CD4-positive, alpha-beta T cell treated with Interleukin-1 beta for 1 hour (primary cell): ENCODE measurements at regions not wholly inside any gene's neighbourhood (a gene's known extent, or its start where the extent isn't known, plus 50 kb on each side); places are given as distances from the start of the nearest gene placed in this dataset.

Experiments used
- DNase-seq, 2 donors: peaks; one replicate each; pipeline ENCODE4 v3.0.0-alpha.2; 2020 to 2022

DNA sequence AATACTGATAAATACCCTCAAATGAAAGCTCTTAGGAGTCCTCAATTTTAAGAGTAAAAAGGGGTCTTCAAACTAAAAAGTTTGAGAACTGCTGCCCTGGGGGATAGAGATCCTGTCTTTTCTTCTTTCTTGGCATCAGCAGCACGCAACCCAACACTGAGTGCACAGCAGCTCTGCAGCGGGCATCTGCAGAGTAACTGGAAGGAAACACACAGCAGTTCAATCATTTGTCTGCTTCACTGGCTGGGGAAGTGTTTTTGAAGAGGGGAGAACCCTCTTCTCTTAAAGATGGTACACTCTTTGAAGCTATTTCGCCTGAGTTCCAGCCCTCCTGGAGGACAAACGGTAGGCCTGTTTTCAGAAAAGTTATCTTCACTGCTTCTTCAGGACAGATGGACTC lies 193.6 kb downstream of the FGFR2 start:
- no peak for DNase-seq

DNA sequence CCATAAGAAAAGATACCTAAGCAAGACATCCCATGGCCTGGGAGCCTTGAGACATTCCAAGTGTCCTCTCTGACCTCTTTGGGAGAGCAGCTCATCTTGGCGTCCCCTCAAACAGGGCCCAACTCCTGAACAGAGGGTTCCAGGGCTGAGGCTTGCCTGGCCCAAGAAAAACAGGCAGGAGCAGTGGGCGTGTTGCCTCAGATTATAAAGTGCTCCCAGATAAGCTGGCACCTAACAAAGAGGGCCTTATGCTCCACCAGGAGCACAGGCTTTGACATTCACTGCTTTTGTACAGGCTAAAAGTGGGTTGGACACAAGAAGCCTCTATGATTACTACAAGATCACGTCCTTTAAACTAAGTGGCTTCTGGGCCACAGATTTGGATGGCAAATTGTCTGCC lies 193.1 kb downstream of the FGFR2 start:
- no peak for DNase-seq

DNA sequence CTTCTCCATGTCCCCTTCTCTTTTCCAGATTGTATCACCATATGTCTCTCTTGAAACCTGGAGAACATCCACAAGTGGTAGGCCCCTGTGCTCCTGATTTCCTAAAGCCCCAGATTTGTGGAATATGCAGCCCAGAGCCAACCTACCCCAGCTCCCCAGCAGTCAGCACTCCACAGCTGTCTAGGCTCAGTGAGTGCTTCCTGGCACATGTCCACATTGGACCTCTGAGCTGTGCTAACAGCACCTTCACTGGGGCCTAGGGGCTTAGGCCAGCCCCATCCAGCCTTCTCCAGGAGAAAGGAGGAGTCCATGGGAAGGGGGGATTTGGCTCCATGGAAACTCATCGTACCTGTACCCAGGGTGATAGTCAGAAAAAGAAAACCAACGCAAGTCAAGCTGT lies 192.7 kb downstream of the FGFR2 start:
- no peak for DNase-seq

DNA sequence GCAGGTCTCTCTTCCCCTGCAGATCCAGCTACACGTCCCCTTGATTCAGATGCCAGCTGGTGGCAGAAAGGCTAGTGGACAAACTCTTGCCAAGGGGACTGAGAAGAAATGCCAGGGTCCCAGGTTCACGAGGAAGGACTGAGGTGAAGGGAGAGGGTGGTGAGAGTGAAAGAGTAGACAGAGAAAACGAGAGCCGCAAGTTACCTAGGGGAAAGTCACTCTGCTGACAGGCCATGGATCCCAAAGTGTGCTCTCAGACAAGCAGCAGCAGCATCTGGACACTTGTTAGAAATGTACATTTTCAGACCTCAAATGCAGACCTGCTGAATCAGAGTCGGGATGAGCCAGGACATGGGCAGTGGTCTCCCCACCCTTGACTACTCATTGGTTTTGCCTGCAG lies 192.3 kb downstream of the FGFR2 start:
- DNase-seq: no peak

DNA sequence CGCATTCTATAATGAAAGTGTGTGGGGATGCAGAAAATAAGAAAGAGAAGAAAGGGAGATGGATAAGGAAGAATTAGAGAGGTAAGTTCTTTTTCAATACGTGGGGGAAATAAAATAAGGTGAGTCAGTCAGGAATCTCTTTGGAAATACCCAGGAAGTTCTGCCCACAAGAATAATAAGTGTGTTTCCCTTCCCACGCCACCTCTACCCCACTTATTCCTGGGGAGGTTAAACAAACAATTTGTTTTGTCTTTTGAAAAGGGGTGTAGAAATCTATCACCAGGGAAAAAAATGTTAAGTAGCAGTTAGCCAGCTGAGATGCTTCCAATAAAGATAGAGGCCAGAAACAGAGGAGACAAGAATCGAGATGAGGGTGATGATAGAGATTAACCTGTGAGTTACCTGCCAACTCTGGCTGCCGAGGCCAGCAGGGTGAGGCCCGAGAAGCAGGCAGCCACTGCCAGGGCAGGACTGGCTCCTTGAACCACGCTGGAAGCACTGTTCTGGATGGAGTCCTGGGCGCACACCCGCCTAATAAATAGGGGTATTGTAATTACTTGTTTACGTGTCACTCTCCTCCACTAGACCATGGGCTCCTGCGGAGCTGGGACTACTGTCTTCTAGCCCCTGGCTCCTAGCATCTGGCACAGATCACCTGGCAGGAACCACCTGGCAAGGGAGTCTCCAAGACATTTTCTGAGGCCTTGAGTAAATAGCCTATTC lies 191.3 kb downstream of the FGFR2 start:
- no peak for DNase-seq

DNA sequence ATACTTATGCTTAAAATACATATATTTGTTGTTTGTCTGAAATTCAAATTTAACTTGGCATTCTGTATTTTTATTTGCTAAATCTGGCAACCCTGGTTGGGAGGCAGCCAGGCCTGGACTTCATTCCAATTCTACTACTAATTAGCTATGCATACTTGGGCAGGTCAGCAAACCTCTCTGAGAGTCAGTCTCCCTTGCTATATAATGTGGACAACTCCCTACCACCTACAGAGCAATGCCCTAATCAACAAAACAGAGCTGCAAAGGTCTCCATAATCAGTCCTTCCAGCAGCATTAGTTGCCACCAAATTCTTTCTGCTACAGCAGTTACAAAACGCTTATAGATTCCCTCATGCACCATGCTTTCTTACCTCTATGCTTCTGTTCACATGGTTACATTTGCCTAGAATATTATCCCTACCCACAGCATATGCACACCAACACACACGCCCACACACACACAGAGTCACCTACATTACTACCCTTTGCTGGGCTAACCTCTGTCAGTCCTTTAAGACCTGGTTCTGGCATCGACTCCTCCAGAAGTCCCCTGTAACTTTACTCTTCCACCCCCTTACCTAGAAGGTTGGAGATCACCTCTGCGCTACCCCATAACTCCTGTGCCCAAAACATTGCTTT lies 188.7 kb downstream of the FGFR2 start:
- no peak for DNase-seq

DNA sequence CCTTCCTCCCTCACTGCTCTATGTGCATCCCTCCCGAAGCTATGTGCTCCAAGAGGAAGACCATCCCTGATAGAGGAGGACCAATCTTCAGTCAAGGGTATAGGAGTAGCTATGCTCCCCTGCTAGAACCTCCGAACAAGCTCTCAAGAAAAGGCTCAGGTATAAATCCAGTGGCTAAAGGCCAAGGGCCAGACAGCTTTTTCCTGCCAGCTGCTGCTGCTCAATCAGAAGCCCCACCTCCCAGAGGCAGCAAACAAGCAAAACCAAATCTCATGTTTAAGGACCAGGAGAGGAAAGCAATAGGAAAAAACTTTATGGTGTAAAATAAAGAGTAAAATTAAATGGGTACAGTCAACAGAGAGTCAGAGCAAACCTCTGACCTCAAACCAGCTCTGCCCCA lies 187.2 kb downstream of the FGFR2 start:
- no peak for DNase-seq

DNA sequence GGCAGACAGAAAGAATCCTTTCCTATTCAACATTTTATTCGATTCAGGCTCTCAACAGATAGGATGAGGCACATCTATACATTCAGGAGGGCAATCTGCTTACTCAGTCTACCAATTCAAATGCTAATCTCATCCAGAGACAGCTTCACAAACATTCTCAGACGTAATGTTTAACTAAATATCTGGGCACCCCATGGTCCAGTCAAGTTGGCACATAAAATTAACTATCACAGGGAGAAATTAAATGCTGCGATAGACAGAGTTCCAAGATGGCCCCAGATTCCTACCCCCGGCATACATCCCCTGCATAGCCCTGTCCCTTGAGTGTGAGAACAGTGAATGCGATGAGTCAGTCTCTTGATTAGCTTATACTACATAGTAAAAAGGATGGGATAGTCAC lies 184.3 kb downstream of the FGFR2 start:
- no peak for DNase-seq

DNA sequence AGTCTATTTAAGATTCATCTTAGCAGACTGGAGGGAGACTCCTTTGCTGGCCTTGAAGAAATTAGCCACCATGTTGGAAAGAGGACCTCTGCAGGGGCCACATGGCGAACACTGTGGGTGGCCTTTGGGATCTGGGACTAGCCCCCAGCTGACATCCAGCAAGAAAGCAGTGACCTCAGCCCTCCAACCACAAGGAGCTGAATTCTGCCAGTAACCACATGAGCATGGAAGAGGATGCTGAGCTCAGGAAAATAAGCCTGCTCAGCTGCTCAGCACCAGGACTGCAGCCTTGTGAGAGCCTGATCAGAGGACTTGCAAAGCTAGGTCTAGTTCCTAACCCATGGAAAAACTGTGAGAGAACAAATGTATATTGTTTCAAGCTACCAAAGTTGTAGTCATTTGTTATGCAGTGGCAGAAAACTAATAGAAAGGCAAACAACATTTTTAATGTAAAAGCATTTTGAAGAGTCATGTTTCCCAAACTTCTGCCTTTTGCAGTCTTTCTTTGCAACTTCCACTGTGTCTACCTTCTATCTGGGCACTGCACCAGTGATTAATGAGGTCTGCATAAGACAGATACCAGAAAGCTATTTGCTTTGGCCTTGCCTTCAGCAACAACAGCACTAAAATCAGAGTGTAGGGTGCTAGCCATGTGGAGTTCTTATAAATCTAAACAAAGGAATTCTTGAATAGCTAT lies 183.7 kb downstream of the FGFR2 start:
- no peak for DNase-seq

DNA sequence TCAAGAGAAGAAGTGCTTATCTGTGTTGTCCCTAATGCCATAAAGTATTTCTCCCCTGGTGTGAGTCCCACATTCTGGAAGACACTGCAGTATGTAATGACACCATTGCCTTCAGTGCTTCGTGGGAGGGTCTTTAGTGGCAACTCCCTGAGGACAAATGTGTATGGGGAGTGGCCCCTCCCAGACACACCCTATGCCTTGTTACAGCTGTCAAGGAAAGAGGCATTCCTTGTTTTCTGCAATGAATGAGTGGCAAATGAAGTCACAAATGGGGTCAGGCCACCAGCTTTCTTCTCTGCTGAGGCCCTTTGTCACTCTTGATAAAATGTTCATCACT lies 183.2 kb downstream of the FGFR2 start:
- DNase-seq: no peak

DNA sequence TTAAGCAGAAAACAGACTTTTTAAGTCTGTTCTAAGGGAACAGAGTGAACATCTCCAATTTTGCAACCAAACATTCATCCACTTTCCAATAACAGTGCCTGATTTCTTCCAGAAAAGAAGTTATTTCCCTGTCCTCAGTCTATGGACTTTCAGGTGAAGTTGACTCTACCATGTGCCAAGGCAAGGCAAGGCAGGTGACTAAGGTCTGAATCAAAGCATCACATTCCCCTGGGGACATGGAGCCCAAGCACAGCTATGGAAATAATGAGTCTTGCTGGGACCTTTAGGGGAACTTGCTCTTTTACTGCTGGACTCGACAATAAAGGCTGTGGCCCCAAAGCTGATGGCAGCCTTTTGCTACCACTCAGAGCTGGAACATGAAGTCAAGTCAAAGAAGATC lies 182.2 kb downstream of the FGFR2 start:
- DNase-seq: no peak

DNA sequence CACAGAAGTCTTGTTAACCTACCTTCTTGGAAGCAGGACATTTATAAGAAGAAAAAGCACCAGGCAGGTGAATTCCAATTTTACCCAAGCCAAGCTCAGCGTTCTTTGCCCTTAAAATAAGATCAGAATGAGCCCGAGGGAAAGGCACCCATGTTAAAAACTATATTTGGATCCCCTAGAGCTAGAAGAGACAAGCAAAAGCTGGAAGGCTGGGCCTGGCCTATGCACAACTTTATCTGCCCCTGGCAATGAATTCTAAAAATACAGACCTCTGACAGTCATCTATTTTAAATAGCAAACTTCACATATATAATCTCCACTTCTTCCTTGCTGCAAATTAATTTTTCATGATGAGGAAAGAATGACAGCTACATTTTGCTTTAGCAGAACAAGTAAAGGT lies 180.9 kb downstream of the FGFR2 start:
- DNase-seq: no peak

DNA sequence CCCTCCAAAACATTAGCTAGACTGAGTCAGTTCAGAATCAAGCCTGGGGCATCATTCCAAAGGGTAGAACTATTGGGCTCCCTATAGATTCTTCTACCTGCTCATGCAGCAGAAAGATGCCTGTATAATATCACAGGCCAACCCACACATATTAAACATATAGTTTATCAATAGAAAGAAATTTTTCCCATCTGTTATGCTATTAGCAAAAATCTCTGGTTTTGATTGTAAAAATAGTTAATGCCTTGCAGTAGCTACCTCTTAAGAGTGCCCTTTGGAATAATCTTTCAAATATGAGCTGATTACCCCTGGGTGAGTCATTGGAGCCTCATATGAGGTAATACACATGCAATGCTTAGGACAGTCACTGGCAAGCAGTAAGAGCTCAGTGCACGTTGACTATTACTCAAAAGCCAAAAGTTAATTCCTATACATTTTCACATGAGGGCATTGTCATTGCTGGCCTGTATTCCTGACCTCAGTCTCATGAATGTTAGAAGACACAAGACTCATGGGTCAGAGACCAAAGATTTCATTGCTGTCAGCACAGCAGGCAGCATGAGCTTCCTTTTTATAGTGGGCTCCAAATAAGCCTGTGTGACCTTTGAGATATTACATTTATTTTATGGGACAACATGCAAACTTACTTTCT lies 180.0 kb downstream of the FGFR2 start:
- DNase-seq: no peak

DNA sequence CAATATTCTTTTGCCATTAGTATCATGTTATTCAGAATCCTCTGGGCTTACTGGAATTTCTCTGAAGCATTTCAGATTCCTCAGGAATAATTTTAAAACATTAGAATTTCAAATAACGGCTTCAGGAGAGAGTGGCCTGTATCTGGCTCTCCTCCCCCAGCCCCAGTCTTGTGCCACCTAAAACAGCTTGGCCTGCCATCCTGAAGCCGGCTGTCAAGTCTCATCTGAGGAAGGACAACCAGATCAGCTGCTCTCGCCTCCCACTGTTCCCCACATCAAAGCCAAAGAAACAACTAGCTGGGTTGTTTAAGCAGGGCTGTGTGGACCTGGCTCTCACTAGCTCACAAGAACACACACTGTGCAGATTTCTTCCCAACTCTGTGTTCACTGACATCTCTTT lies 178.2 kb downstream of the FGFR2 start:
- DNase-seq: no peak

DNA sequence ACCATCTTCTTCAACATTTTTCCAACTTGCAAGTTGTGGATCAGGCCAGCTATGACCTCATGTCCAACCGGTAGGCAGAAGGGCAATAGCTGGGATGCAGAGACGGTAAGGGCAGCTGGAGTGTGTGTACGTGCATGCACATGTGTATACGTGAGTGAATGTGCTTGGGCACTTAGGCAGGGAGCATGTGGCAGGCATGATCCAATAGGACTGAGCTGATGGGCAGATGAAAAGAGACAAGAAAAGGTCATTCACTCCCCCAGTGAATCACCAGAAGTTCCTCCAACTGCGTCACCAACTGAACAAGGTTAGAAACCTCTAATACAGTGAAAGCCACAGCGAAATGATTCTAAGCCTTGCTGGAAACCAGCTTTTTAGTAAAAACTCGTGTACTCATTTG lies 176.1 kb downstream of the FGFR2 start:
- no peak for DNase-seq

DNA sequence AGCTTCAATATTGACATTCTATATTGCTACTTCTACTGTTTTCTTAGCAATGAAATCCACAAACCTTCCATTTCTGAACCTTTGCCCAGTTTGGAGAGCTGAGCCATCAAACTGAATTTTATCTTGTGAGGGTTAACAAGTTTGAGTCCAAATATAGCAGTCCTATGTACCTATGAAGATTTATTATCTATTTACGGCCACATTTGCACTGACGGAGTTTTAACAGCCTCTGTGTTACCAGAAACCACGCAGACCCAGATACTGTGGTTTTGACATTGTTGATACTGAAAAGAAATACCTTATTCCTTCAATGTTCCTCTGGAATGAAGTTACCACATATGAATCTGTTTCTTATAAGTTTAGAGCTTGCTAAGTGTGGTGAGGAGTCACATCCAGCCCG lies 172.6 kb downstream of the FGFR2 start:
- DNase-seq: no peak

DNA sequence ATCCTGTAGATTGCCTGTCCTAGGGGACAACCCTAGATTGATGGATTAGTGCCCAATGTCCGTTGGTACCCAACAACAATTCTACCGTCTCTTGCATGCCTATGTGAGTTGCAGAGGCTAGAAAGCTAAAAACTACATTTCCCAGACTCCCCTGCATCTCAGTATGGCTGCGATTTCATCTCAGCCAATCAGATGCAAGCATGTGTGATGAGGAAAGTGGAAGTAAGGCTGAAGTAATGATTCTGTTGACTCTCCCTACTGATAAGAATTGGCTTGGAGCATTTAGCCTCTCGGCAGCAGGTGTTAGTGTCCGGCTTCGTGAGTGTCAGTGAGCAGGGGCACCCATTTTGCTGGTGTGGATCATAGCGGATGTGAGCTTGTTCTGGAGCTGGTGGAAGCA lies 171.9 kb downstream of the FGFR2 start:
- DNase-seq: no peak
